IMR-90 (cell line): ENCODE measurements at regions not wholly inside any gene's neighbourhood (a gene's known extent, or its start where the extent isn't known, plus 50 kb on each side); places are given as distances from the start of the nearest gene placed in this dataset.

ENCODE experiments used
- CEBPB ChIP-seq: IDR thresholded peaks from 2 replicates; pipeline ENCODE4 v1.6.1; 2012; ENCODE audit warnings: low read depth, low read length, improper control_type of control experiment
- MAZ ChIP-seq: IDR thresholded peaks from 2 replicates; pipeline ENCODE4 v1.6.1; 2012; ENCODE audit warnings: low read depth, mild to moderate bottlenecking, low read length, improper control_type of control experiment, moderate library complexity, borderline replicate concordance
- TF ChIP-seq, protein P1 (sequence below): fragments of 150-350 bp; IDR thresholded peaks from 2 replicates; pipeline ENCODE4 v1.6.1; 2017; ENCODE audit warnings: mild to moderate bottlenecking, antibody characterized with exemption, low read length, low read depth
- TF ChIP-seq, protein P2 (sequence below): fragments of 150-350 bp; IDR thresholded peaks from 2 replicates; pipeline ENCODE4 v1.6.1; 2016; ENCODE audit warnings: low read depth, mild to moderate bottlenecking, low read length, moderate library complexity, borderline replicate concordance

DNA sequence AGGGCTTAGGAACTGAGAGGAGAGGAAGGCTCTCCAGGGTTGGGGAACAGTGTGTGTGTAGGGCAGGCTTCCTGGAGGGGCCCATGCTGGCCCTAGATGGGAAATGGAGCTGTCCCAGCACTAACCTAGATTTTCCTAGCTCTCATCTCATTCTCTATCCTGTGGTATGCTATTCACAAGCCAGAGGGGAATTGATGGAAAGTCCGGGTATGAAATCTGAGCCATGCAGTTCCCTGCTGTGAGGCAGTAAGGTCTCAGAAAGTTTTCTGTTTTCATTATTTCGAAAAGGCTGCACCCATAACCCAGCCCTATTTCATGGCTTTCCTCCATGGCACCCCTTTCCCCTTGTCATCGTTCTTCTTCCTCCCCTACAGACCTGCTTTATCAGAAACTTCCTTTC is 220.3 kb downstream of the RPS24 start (continued):
- TF ChIP-seq, protein P1, sequence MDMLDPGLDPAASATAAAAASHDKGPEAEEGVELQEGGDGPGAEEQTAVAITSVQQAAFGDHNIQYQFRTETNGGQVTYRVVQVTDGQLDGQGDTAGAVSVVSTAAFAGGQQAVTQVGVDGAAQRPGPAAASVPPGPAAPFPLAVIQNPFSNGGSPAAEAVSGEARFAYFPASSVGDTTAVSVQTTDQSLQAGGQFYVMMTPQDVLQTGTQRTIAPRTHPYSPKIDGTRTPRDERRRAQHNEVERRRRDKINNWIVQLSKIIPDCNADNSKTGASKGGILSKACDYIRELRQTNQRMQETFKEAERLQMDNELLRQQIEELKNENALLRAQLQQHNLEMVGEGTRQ = no peak
- TF ChIP-seq CEBPB = no peak
- TF ChIP-seq MAZ = no peak
- TF ChIP-seq, protein P2, sequence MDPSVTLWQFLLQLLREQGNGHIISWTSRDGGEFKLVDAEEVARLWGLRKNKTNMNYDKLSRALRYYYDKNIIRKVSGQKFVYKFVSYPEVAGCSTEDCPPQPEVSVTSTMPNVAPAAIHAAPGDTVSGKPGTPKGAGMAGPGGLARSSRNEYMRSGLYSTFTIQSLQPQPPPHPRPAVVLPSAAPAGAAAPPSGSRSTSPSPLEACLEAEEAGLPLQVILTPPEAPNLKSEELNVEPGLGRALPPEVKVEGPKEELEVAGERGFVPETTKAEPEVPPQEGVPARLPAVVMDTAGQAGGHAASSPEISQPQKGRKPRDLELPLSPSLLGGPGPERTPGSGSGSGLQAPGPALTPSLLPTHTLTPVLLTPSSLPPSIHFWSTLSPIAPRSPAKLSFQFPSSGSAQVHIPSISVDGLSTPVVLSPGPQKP = no peak
